Fibroblast of lung (primary cell): ENCODE measurements at regions not wholly inside any gene's neighbourhood (a gene's known extent, or its start where the extent isn't known, plus 50 kb on each side); places are given as distances from the start of the nearest gene placed in this dataset.
"Not testable (repeated sequence)": the region's sequence is repeated elsewhere in the genome, so short reads cannot be mapped to it uniquely, and the experiment has no call there.

Experiments used
- EZH2 ChIP-seq: IDR thresholded peaks from 2 replicates; pipeline ENCODE4 v1.5.1; 2012; ENCODE audit warnings: low read length, control low read depth, mild to moderate bottlenecking; ENCODE audit errors: missing control alignments
- TF ChIP-seq, protein P1 (sequence below), 2 donors: IDR thresholded peaks in 1 of 2; conservative IDR thresholded peaks in 1 of 2; 1 replicate in 1 of 2; 2 replicates in 1 of 2; pipeline ENCODE4 v1.5.1; 2011 to 2012; ENCODE audit warnings: low read length in 2 of 2, control low read depth in 1 of 2, inconsistent platforms in 1 of 2, low read depth in 1 of 2, mild to moderate bottlenecking in 1 of 2

- TF ChIP-seq, protein P1, sequence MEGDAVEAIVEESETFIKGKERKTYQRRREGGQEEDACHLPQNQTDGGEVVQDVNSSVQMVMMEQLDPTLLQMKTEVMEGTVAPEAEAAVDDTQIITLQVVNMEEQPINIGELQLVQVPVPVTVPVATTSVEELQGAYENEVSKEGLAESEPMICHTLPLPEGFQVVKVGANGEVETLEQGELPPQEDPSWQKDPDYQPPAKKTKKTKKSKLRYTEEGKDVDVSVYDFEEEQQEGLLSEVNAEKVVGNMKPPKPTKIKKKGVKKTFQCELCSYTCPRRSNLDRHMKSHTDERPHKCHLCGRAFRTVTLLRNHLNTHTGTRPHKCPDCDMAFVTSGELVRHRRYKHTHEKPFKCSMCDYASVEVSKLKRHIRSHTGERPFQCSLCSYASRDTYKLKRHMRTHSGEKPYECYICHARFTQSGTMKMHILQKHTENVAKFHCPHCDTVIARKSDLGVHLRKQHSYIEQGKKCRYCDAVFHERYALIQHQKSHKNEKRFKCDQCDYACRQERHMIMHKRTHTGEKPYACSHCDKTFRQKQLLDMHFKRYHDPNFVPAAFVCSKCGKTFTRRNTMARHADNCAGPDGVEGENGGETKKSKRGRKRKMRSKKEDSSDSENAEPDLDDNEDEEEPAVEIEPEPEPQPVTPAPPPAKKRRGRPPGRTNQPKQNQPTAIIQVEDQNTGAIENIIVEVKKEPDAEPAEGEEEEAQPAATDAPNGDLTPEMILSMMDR (conservative IDR thresholded peaks at IDR 0.05 in 1 of 2, IDR thresholded peaks at IDR 0.05 in 1 of 2; ENCODE audit: low read depth in 1 of 2, low read length in 2 of 2): not testable (repeated sequence)
- TF ChIP-seq EZH2: not testable (repeated sequence)
Measured at GRCh38 chr13:65321423-65321822, 1908.7 kb downstream of the PCDH9 start.
